Mesothelial cell of epicardium (in vitro differentiated cells): ENCODE measurements at regions not wholly inside any gene's neighbourhood (a gene's known extent, or its start where the extent isn't known, plus 50 kb on each side); places are given as distances from the start of the nearest gene placed in this dataset.

Experiments used
- DNase-seq, 2 experiments: peaks; one replicate each; pipeline ENCODE4 v3.0.0; 2021; ENCODE audit warnings: low spot score in 2 of 2; ENCODE audit not compliant: unreplicated experiment in 2 of 2
- H3K27ac Mint-ChIP-seq: 2 replicates; pipeline ENCODE4 v1.8.0; 2021; ENCODE audit warnings: mixed read lengths
- H3K27me3 Mint-ChIP-seq: 2 replicates; pipeline ENCODE4 v1.8.0; 2021; ENCODE audit warnings: low read depth, mixed read lengths
- H3K36me3 Mint-ChIP-seq: 2 replicates; pipeline ENCODE4 v1.8.0; 2021; ENCODE audit warnings: mixed read lengths
- H3K4me1 Mint-ChIP-seq: 2 replicates; pipeline ENCODE4 v1.8.0; 2021; ENCODE audit warnings: mixed read lengths
- H3K4me3 Mint-ChIP-seq: 2 replicates; pipeline ENCODE4 v1.8.0; 2021; ENCODE audit warnings: mild to moderate bottlenecking, moderate library complexity, mixed read lengths
- H3K9me3 Mint-ChIP-seq: 2 replicates; pipeline ENCODE4 v1.8.0; 2021; ENCODE audit warnings: mixed read lengths
- CTCF ChIP-seq: fragments of 200-600 bp; sonication (generic); IDR thresholded peaks from one replicate; pipeline ENCODE4 v1.5.0; 2021; ENCODE audit warnings: antibody characterized with exemption; ENCODE audit not compliant: unreplicated experiment

DNA sequence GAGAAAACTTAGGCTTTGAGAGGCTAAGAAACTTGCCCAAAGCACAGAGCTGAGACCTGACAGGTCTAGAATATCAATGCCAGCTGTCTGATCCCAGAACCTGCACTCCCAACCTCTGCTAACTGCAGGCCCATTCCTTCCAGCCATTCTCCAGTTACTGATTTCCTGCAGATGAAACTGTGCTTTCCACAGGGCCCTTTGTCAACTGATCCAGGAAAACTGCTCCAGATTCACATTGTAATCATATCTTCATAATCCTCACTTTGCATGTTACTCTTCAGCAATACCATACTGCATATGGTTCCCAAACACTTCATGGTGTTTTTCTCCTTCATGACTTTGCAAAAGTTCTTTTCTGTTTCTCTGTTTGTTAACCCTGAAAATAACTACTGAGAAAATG is 100.6 kb downstream of the RAP2A start:
- DNase-seq, result no peak
- TF ChIP-seq CTCF, result no peak
- Mint-ChIP-seq H3K27ac (no peak overlapping the region), H3K9me3 (peaks cover 4% of the 10 kb centered on the region), H3K4me3 (no peak overlapping the region), H3K4me1 (no peaks in the 10 kb centered on the region), H3K27me3 (no peaks in the 10 kb centered on the region), H3K36me3 (no peaks in the 10 kb centered on the region)

- no peak for DNase-seq
- Mint-ChIP-seq H3K4me1 (peaks cover 3% of the 10 kb centered on the region), H3K27me3 (no peaks in the 10 kb centered on the region), H3K27ac (no peak overlapping the region), H3K36me3 (no peaks in the 10 kb centered on the region), H3K4me3 (no peak overlapping the region), H3K9me3 (peaks cover 4% of the 10 kb centered on the region)
- no peak for TF ChIP-seq CTCF
Observed at GRCh38 chr13:97535614-97536013, 101.6 kb downstream of the RAP2A start.

DNA sequence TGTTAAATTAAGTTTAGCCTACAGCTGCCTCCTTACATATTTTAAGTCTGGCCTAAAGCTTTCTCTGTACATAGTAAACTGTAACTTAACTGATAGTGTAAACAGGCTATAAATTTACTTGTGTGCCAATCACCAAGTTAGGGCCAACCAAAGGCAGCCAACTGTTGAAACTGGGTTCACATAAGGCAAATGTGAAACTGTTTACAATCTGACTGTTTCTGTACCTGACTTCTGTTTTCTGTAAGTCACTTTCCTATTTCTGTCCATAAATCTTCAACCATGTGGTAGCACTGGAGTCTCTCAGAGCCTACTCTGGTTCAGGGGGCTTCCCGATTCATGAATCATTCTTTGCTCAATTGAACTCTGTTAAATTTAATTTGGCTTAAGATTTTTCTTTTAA is 103.1 kb downstream of the RAP2A start:
- Mint-ChIP-seq H3K36me3 (no peaks in the 10 kb centered on the region), H3K27me3 (no peaks in the 10 kb centered on the region), H3K9me3 (no peaks in the 10 kb centered on the region), H3K4me3 (no peak overlapping the region), H3K4me1 (peaks cover 4% of the 10 kb centered on the region), H3K27ac (no peak overlapping the region)
- no peak for TF ChIP-seq CTCF
- no peak for DNase-seq

- Mint-ChIP-seq H3K4me1 (peaks cover 4% of the 10 kb centered on the region), H3K27me3 (no peaks in the 10 kb centered on the region), H3K4me3 (no peak overlapping the region), H3K27ac (no peak overlapping the region), H3K36me3 (no peaks in the 10 kb centered on the region), H3K9me3 (no peaks in the 10 kb centered on the region)
- DNase-seq, result no peak
- no peak for TF ChIP-seq CTCF
Observed at GRCh38 chr13:97538203-97538602, 104.2 kb downstream of the RAP2A start.

DNA sequence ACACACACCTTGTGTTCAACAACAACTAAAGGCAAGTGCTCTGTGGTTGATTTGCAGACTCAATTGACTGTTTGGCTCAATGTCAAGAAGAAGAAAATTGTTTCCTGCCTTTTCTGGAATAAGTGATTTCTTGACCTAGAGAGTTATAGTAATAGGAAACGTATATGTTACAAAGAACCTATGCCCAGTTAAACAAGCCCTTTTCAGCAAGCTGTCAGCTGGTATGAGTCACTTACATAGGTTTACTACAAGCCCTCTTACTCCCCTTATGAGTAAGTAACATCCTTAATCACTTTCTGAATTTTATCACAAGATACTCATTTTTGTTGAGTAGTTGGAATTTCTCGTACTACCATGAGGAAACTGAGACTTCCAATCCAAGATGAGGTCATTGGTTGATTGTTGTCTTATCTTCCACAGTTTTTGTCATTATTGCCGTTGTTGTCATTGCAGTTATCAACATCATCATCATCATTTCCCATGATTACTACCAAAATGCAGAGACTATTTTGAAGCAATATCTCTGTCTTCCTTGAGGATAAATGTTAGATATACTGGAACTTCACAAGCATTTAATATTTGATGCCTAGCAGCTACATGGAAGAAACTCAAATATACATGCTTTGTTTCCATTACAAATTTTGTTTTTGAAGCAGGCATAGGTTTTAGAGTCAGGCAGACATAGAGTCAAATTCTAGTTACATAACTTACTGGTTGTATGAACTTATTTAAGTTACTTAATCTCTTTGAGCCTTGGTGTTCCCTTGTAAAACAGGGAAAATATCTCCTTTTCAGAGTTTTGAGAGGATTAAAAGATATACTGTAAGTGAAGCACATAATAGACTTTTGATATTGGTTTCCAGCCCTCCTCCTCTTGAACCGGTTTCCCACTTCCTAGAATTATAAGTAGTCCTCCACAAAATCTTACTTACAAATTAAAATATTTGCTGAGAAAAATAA is 106.0 kb downstream of the RAP2A start:
- DNase-seq, result no peak
- no peaks in the 10 kb centered on the region for H3K36me3 Mint-ChIP-seq
- H3K27me3 Mint-ChIP-seq, result no peaks in the 10 kb centered on the region
- no peak overlapping the region for H3K27ac Mint-ChIP-seq
- H3K4me1 Mint-ChIP-seq, result peaks cover 4% of the 10 kb centered on the region
- no peak for TF ChIP-seq CTCF
- no peak overlapping the region for H3K4me3 Mint-ChIP-seq
- no peaks in the 10 kb centered on the region for H3K9me3 Mint-ChIP-seq
